ENCODE measurements at regions not wholly inside any gene's neighbourhood (a gene's known extent, or its start where the extent isn't known, plus 50 kb on each side); places are given as distances from the start of the nearest gene placed in this dataset.

GRCh38 chr2:217616936-217617335 lies 385.9 kb downstream of the TNS1 start:
- Histone ChIP-seq H2AFZ (no peak overlapping the region), H3K4me1 (ENCODE audit: insufficient read depth) (0 out of 2 replicates have a peak, but pooled peaks cover under 1% of the 10 kb centered on the region), H4K20me1 (replicated peaks; ENCODE audit: insufficient read depth) (no peaks in the 10 kb centered on the region), H3F3A (replicated peaks; ENCODE audit: low read depth) (no peaks in the 10 kb centered on the region), H3K4me2 (no peak overlapping the region), H3K27ac (ENCODE audit: low read depth) (no peak overlapping the region), H3K9me2 (ENCODE audit: insufficient read depth) (0 out of 2 replicates have a peak, but pooled peaks cover 8% of the 10 kb centered on the region), H3K79me2 (replicated peaks; ENCODE audit: insufficient read depth) (no peaks in the 10 kb centered on the region), H3K27me3 (ENCODE audit: insufficient read depth) (no peaks in the 10 kb centered on the region), H3K4me3 (no peak overlapping the region), H3K36me3 (ENCODE audit: insufficient read depth) (no peaks in the 10 kb centered on the region)
- no peak for ATAC-seq
- no peak for DNase-seq (ENCODE audit: low spot score)
- Mint-ChIP-seq H3K4me1 (peaks cover 8% of the 10 kb centered on the region), H3K4me3 (no peak overlapping the region), H3K27ac (no peak overlapping the region), H3K9me3 (no peaks in the 10 kb centered on the region), H3K36me3 (ENCODE audit: low read depth) (no peaks in the 10 kb centered on the region), H3K27me3 (ENCODE audit: insufficient read depth, low read depth, poor library complexity) (peaks cover 4% of the 10 kb centered on the region)
- TF ChIP-seq ZNF331 (CRISPR knock-in tag; IDR thresholded peaks at IDR 0.05; ENCODE audit: low read depth) (no peak), CREB1 (CRISPR knock-in tag; IDR thresholded peaks at IDR 0.05; ENCODE audit: low read depth) (no peak), EZH2 (IDR thresholded peaks at IDR 0.05; ENCODE audit: low read depth, unreplicated experiment) (no peak), POLR2AphosphoS5 (IDR thresholded peaks at IDR 0.05; ENCODE audit: low read depth) (no peak), STAT1 (IDR thresholded peaks at IDR 0.05; ENCODE audit: unreplicated experiment) (no peak), JUNB (IDR thresholded peaks at IDR 0.05; ENCODE audit: unreplicated experiment) (no peak), ZNF462 (CRISPR knock-in tag; IDR thresholded peaks at IDR 0.05) (no peak), ZNF114 (CRISPR knock-in tag; IDR thresholded peaks at IDR 0.05) (no peak)
